HT-29 (cell line): ENCODE measurements at regions not wholly inside any gene's neighbourhood (a gene's known extent, or its start where the extent isn't known, plus 50 kb on each side); places are given as distances from the start of the nearest gene placed in this dataset.
"Not testable (repeated sequence)": the region's sequence is repeated elsewhere in the genome, so short reads cannot be mapped to it uniquely, and the experiment has no call there.

ENCODE experiments used
- DNase-seq: peaks from one replicate; pipeline ENCODE4 v3.0.0-alpha.2; 2015; ENCODE audit warnings: low spot score

DNA sequence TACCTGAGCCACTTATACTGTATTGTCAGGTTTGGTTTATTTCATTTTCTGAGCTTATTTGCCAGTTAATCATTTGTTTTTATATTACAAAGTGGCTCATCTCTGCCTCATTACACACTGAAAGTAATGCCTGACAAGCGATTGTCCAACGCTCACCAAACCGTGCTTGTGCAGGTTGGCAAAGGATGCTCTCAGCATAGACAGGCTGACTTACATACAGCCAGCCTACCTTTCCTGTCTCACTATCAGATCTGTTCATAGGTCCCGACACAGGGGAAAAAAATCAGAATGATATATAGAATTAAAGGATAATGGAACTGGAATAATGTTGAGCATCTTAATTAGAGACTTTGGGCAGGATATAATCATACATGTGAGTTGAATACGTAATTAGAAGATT is 739.7 kb upstream of the RIOK2 start:
- DNase-seq = no peak

DNA sequence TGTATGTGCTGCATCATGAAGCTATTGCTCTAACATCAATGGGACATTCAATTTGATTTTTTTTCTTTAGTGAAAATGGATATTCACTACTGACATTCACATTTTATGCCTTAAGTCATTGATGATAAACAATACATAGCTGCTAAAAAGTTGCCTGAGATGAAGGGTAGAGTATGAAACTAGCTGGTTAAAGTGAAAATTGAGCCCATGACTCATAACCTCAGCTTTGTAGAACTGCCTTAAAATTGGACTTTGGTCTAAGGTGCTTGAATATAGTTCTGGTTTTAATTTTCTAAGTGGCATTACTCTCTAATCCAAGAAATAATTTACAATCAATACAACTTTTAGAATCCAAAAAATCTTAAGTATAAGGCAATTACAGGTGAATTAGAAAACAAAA is 740.4 kb upstream of the RIOK2 start:
- DNase-seq = no peak

GRCh38 chr5:97923997-97924396 is 741.0 kb upstream of the RIOK2 start:
- no peak for DNase-seq

- no peak for DNase-seq
These were observed 746.3 kb upstream of the RIOK2 start for GRCh38 chr5:97929383-97929782.

DNA sequence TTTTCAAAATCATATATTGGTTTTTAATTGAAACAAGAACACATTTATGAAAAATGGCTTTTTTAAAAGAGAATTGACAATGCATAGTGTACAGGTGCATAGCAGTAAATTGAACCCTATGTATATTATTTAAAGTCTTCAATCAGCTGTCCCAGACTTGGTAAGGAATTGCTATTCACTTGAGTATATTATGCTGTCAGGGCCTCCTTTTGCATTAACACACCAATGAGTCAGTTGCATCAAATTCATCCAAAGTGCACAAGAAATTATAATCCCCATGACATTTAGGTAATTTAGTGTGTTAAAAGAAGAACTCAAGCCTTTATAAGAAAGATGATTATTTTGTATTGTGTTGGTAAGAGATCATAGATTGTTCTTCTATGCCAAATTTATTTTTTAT is 748.8 kb upstream of the RIOK2 start:
- DNase-seq = no peak

GRCh38 chr5:97936231-97936630 is 753.2 kb upstream of the RIOK2 start:
- no peak for DNase-seq

- DNase-seq = no peak
These were observed 754.8 kb upstream of the RIOK2 start for GRCh38 chr5:97937846-97938245.

DNA sequence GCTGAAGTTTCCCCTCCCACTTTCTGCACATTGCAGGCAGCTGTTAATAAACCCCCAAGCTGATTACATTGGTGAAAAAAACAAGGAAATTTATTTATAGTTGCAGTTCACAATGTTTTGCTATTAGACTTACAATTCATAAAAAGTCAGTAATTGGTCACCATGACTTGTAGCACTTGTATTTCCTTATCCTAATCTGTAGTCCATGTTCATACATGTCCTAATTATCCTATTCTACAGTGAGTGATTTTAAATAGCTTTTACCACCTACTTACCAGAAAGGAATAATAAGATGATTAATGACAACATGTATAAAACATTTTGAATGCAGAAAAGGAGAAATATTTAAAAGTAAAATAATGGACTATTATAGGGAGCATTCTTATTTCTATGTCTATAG is 760.0 kb upstream of the RIOK2 start:
- DNase-seq = no peak

GRCh38 chr5:97951139-97951538 is 768.1 kb upstream of the RIOK2 start:
- DNase-seq = no peak

DNA sequence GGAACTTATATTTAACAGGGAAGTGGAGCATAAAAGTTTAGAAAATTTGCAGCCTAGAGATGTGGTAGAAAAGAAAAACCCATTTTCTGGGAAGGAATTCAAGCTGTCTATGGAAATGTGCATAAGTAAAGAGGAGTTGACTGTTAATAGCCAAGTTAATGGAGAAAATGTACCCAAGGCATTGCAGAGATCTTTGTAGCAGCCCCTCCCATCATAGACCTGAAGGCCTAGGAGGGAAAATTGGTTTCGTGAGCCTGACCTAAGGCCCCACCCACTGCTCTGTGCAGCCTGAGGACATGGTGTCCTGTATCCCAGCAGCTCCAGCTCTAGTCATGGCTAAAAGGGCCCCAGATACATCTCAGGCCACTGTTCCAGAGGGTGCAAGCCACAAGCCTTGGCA is 772.4 kb upstream of the RIOK2 start:
- DNase-seq = no peak

- DNase-seq = no peak
These were observed 784.2 kb upstream of the RIOK2 start for GRCh38 chr5:97967292-97967691.

- DNase-seq = no peak
These were observed 785.3 kb upstream of the RIOK2 start for GRCh38 chr5:97968346-97968745.

DNA sequence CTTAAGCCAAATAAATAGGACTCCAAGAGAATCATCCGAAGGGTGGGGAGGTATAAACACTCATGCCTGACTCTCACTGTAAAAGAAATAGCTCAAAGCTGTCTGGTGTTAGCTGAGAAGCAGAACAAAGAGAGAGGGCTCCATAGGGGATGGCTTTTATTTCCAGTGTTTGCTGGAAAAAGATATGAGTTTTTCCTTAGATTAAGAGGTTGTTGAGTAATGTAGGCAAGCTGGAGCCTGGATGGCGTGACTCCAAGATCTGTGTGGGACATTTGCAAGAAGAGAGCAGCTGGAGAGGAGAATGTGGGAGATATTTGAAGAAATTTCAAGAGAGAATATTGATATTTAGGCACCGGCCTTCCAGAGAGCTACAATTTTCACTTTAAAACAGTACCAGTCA is 793.7 kb upstream of the RGMB start:
- DNase-seq = no peak

DNA sequence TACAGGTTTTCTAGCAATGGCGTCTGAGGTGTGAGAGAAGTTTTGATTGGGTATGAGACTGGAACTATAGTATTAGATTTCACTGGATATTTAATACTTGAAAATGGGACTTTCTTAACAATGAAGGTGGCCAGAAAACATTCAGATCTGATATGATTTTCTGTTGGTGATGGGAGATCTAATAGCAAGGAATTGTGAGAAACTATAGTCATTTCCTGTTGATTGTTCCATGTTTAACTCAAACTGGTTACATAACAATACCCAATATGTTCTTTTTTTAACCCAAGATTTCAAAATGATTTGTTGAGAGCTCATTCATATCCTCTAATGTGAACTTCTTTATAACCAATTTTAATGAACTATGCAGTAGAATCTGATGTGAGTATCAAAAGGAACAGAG is 793.2 kb upstream of the RGMB start:
- DNase-seq = no peak

GRCh38 chr5:97986069-97986468 is 787.4 kb upstream of the RGMB start:
- no peak for DNase-seq

- DNase-seq = no peak
These were observed 782.2 kb upstream of the RGMB start for GRCh38 chr5:97991236-97991635.

- DNase-seq = no peak
These were observed 774.5 kb upstream of the RGMB start for GRCh38 chr5:97998941-97999340.

GRCh38 chr5:98004463-98004862 is 769.0 kb upstream of the RGMB start:
- no peak for DNase-seq

GRCh38 chr5:98016771-98017170 is 756.7 kb upstream of the RGMB start:
- no peak for DNase-seq

GRCh38 chr5:98030273-98030672 is 743.2 kb upstream of the RGMB start:
- DNase-seq = not testable (repeated sequence)

DNA sequence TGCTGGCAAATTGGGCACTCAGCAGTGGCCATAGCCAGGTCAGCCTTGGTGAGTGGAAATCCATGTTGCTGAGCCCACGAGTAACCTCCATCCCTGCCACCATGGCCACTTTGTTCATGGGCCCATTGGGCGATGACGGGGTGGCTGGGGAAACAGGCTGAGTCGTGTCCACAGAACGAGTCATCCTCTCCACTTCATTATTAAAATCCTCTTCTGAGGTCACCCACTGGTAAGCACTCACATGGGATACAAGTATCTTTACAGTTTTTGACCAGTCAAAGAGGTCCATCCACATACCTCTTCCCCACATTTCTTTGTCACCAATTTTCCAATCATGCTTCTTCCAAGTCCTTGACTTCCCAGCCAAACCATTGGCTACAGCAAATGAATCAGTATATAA is 742.4 kb upstream of the RGMB start:
- DNase-seq = not testable (repeated sequence)

DNA sequence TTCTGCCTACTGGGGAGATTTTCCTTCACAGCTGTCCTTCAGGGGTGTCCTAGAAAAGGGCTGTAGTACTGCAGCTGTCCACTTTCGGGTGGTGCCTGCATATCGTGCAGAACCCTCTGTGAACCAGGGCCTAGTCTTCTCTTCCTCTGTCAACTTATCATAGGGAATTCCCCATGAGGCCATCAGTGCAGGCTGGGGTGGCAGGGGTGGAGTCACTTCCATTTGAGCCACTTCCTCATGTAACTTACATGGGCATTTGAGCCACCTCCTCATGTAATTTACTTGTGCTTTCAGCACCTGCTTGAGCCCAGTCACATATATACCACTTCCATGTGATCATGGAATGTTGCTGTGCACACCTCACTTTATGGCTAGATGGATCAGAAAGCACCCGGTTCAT is 742.0 kb upstream of the RGMB start:
- no peak for DNase-seq

DNA sequence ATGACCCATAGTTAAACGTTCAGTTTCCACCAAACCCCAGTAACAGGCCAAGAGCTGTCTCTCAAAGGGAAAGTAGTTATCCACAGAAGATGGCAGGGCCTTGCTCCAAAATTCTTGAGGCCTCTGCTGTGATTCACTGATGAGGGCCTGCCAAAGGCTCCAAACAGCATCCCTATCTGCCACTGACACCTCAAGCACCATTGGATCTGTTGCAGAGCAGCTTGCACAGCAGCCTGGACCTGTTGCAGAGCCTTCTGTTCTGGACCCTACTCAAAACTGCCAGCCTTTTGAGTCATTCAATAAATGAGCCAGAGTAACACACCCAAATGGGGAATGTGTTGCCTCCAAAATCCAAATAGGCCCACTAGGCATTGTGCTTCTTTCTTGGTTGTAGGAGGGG is 741.5 kb upstream of the RGMB start:
- no peak for DNase-seq

GRCh38 chr5:98041661-98042060 is 731.8 kb upstream of the RGMB start:
- no peak for DNase-seq

- DNase-seq = no peak
These were observed 730.9 kb upstream of the RGMB start for GRCh38 chr5:98042521-98042920.
